CD4-positive, CD25-positive, alpha-beta regulatory T cell (primary cell): ENCODE measurements at regions not wholly inside any gene's neighbourhood (a gene's known extent, or its start where the extent isn't known, plus 50 kb on each side); places are given as distances from the start of the nearest gene placed in this dataset.

Experiments
- ATAC-seq, 2 donors: fragments of 150-1000 bp; cut with Tn5 transposase; one replicate each; pipeline ENCODE4 v1.10.0; 2021; ENCODE audit warnings: low read depth in 2 of 2, moderate number of reproducible peaks in 2 of 2, moderate library complexity in 1 of 2
- DNase-seq, 3 donors: peaks; one replicate each; pipeline versions ENCODE4 v3.0.0 to v3.0.0-alpha.2; 2012 to 2022; ENCODE audit warnings: mixed read lengths in 1 of 3
- H3K27ac ChIP-seq: one replicate; pipeline ENCODE4 v1.7.0; 2013; ENCODE audit warnings: mild to moderate bottlenecking, low read length; ENCODE audit not compliant: insufficient read depth, poor library complexity, severe bottlenecking
- H3K27me3 ChIP-seq: one replicate; pipeline ENCODE4 v1.7.0; 2013; ENCODE audit warnings: low read length; ENCODE audit not compliant: control insufficient read depth, insufficient read depth
- H3K36me3 ChIP-seq: one replicate; pipeline ENCODE4 v1.7.0; 2013; ENCODE audit warnings: mild to moderate bottlenecking, low read length, moderate library complexity; ENCODE audit not compliant: control insufficient read depth, insufficient read depth
- H3K4me1 ChIP-seq: 2 replicates; pipeline ENCODE4 v1.7.0; 2013; ENCODE audit warnings: mild to moderate bottlenecking, low read length; ENCODE audit not compliant: insufficient read depth, control insufficient read depth, poor library complexity, severe bottlenecking
- H3K4me3 ChIP-seq: one replicate; pipeline ENCODE4 v1.7.0; 2013; ENCODE audit warnings: low read depth, mild to moderate bottlenecking, low read length, moderate library complexity
- H3K9me3 ChIP-seq, 2 experiments: 1 replicate in 1 of 2; 2 replicates in 1 of 2; pipeline ENCODE4 v1.7.0; 2013; ENCODE audit warnings: low read length in 2 of 2, mild to moderate bottlenecking in 1 of 2, moderate library complexity in 1 of 2; ENCODE audit not compliant: control insufficient read depth in 2 of 2
- H3K27ac Mint-ChIP-seq, 3 donors: one replicate each; pipeline ENCODE4 v1.8.0; 2020 to 2022; ENCODE audit warnings: mild to moderate bottlenecking in 3 of 3, mixed read lengths in 3 of 3, moderate library complexity in 2 of 3
- H3K27me3 Mint-ChIP-seq: one replicate; pipeline ENCODE4 v1.8.0; 2022; ENCODE audit warnings: mild to moderate bottlenecking, mixed read lengths
- H3K36me3 Mint-ChIP-seq: one replicate; pipeline ENCODE4 v1.8.0; 2020; ENCODE audit warnings: mixed read lengths
- H3K4me1 Mint-ChIP-seq, 4 donors: one replicate each; pipeline ENCODE4 v1.8.0; 2020 to 2022; ENCODE audit warnings: mixed read lengths in 4 of 4, mild to moderate bottlenecking in 1 of 4
- H3K4me3 Mint-ChIP-seq, 4 donors: one replicate each; pipeline ENCODE4 v1.8.0; 2020 to 2022; ENCODE audit warnings: mild to moderate bottlenecking in 4 of 4, mixed read lengths in 4 of 4, moderate library complexity in 3 of 4
- H3K9me3 Mint-ChIP-seq, 7 donors: one replicate each; pipeline ENCODE4 v1.8.0; 2020 to 2022; ENCODE audit warnings: mixed read lengths in 7 of 7, mild to moderate bottlenecking in 3 of 7, moderate library complexity in 2 of 7

- ATAC-seq (no peak), DNase-seq (no peak)
- no peaks in the 10 kb centered on the region for H3K36me3 Mint-ChIP-seq
- H3K36me3 ChIP-seq: no peaks in the 10 kb centered on the region
- H3K9me3 Mint-ChIP-seq: peaks cover 5 to 25% (median 10%) of the 10 kb centered on the region in 7 donors
- H3K9me3 ChIP-seq: peaks cover 0 to 11% of the 10 kb centered on the region in 2 experiments
- no peak overlapping the region for H3K4me3 Mint-ChIP-seq
- no peak overlapping the region for H3K4me3 ChIP-seq
- no peaks in the 10 kb centered on the region for H3K27me3 Mint-ChIP-seq
- no peak overlapping the region for H3K27ac Mint-ChIP-seq
- no peaks in the 10 kb centered on the region for H3K4me1 ChIP-seq
- no peaks in the 10 kb centered on the region for H3K4me1 Mint-ChIP-seq
- no peak overlapping the region for H3K27ac ChIP-seq
- H3K27me3 ChIP-seq: no peaks in the 10 kb centered on the region
Measured at GRCh38 chr13:81318231-81319019, 977.5 kb upstream of the SPRY2 start.

- H3K27me3 Mint-ChIP-seq: no peaks in the 10 kb centered on the region
- no peak overlapping the region for H3K4me3 ChIP-seq
Measured at GRCh38 chr13:81314461-81314860, 973.5 kb upstream of the SPRY2 start.

GRCh38 chr13:81305928-81306327, 965.0 kb upstream of the SPRY2 start:
- H3K9me3 Mint-ChIP-seq: peaks cover under 1 to 31% (median 5%) of the 10 kb centered on the region in 7 donors
- peaks cover 0 to 5% of the 10 kb centered on the region in 2 experiments for H3K9me3 ChIP-seq
- H3K27ac ChIP-seq: no peak overlapping the region
- no peaks in the 10 kb centered on the region for H3K27me3 ChIP-seq
- H3K27me3 Mint-ChIP-seq: no peaks in the 10 kb centered on the region
- H3K4me1 Mint-ChIP-seq: no peaks in the 10 kb centered on the region
- no peak overlapping the region for H3K4me3 ChIP-seq
- no peaks in the 10 kb centered on the region for H3K36me3 ChIP-seq
- no peaks in the 10 kb centered on the region for H3K36me3 Mint-ChIP-seq
- no peaks in the 10 kb centered on the region for H3K4me1 ChIP-seq
- no peak for DNase-seq
- H3K27ac Mint-ChIP-seq: no peak overlapping the region
- no peak for ATAC-seq
- H3K4me3 Mint-ChIP-seq: no peak overlapping the region

More at GRCh38 chr13:81314461-81314860, 973.5 kb upstream of the SPRY2 start:
- H3K4me1 ChIP-seq: no peaks in the 10 kb centered on the region
- no peaks in the 10 kb centered on the region for H3K27me3 ChIP-seq
- Mint-ChIP-seq H3K36me3 (no peaks in the 10 kb centered on the region), H3K9me3 (peaks cover 3 to 17% (median 8%) of the 10 kb centered on the region in 7 donors), H3K4me3 (no peak overlapping the region), H3K27ac (no peak overlapping the region), H3K4me1 (no peaks in the 10 kb centered on the region)
- H3K36me3 ChIP-seq: no peaks in the 10 kb centered on the region
- no peak overlapping the region for H3K27ac ChIP-seq
- peaks cover 0 to 7% of the 10 kb centered on the region in 2 experiments for H3K9me3 ChIP-seq
- no peak for DNase-seq
- ATAC-seq: no peak

GRCh38 chr13:81304121-81304659, 963.3 kb upstream of the SPRY2 start:
- H3K9me3 ChIP-seq: peaks cover 0 to 5% of the 10 kb centered on the region in 2 experiments
- no peak overlapping the region for H3K4me3 ChIP-seq
- no peaks in the 10 kb centered on the region for H3K36me3 ChIP-seq
- no peak overlapping the region for H3K27ac Mint-ChIP-seq
- peaks cover 0 to 28% (median 5%) of the 10 kb centered on the region in 7 donors for H3K9me3 Mint-ChIP-seq
- no peaks in the 10 kb centered on the region for H3K4me1 ChIP-seq
- H3K27ac ChIP-seq: no peak overlapping the region
- H3K27me3 Mint-ChIP-seq: no peaks in the 10 kb centered on the region
- ATAC-seq: no peak
- no peaks in the 10 kb centered on the region for H3K36me3 Mint-ChIP-seq
- no peak for DNase-seq
- no peaks in the 10 kb centered on the region for H3K4me1 Mint-ChIP-seq
- H3K4me3 Mint-ChIP-seq: no peak overlapping the region
- no peaks in the 10 kb centered on the region for H3K27me3 ChIP-seq

- Mint-ChIP-seq H3K27ac (no peak overlapping the region), H3K9me3 (peaks cover 0 to 26% (median 8%) of the 10 kb centered on the region in 7 donors), H3K36me3 (no peaks in the 10 kb centered on the region), H3K27me3 (no peaks in the 10 kb centered on the region), H3K4me3 (no peak overlapping the region), H3K4me1 (no peaks in the 10 kb centered on the region)
- H3K4me3 ChIP-seq: no peak overlapping the region
- no peaks in the 10 kb centered on the region for H3K36me3 ChIP-seq
- ATAC-seq (no peak), DNase-seq (no peak)
- H3K9me3 ChIP-seq: peaks cover 0 to 5% of the 10 kb centered on the region in 2 experiments
- H3K4me1 ChIP-seq: no peaks in the 10 kb centered on the region
- no peak overlapping the region for H3K27ac ChIP-seq
- no peaks in the 10 kb centered on the region for H3K27me3 ChIP-seq
Measured at GRCh38 chr13:81302677-81303076, 961.8 kb upstream of the SPRY2 start.

- Mint-ChIP-seq H3K27ac (no peak overlapping the region), H3K4me1 (no peaks in the 10 kb centered on the region), H3K27me3 (no peaks in the 10 kb centered on the region), H3K9me3 (peaks cover 0 to 25% (median 7%) of the 10 kb centered on the region in 7 donors), H3K36me3 (no peaks in the 10 kb centered on the region), H3K4me3 (no peak overlapping the region)
- Histone ChIP-seq H3K9me3 (peaks cover 0 to 5% of the 10 kb centered on the region in 2 experiments), H3K4me3 (no peak overlapping the region), H3K4me1 (no peaks in the 10 kb centered on the region), H3K27ac (no peak overlapping the region), H3K36me3 (no peaks in the 10 kb centered on the region), H3K27me3 (no peaks in the 10 kb centered on the region)
- DNase-seq: no peak
- no peak for ATAC-seq
Measured at GRCh38 chr13:81302125-81302524, 961.2 kb upstream of the SPRY2 start.

- Mint-ChIP-seq H3K36me3 (no peaks in the 10 kb centered on the region), H3K4me1 (no peaks in the 10 kb centered on the region), H3K27me3 (no peaks in the 10 kb centered on the region), H3K27ac (no peak overlapping the region), H3K9me3 (peaks cover 0 to 12% (median 5%) of the 10 kb centered on the region in 7 donors), H3K4me3 (no peak overlapping the region)
- Histone ChIP-seq H3K27me3 (no peaks in the 10 kb centered on the region), H3K36me3 (no peaks in the 10 kb centered on the region), H3K4me1 (no peaks in the 10 kb centered on the region), H3K4me3 (no peak overlapping the region), H3K27ac (no peak overlapping the region), H3K9me3 (no peaks in the 10 kb centered on the region)
- no peak for ATAC-seq
- no peak for DNase-seq
Measured at GRCh38 chr13:81295177-81295576, 954.3 kb upstream of the SPRY2 start.
